GM12874 (cell line): ENCODE measurements at regions not wholly inside any gene's neighbourhood (a gene's known extent, or its start where the extent isn't known, plus 50 kb on each side); places are given as distances from the start of the nearest gene placed in this dataset.

Experiments
- CTCF ChIP-seq: IDR thresholded peaks from 2 replicates; pipeline ENCODE4 v1.5.1; 2011; ENCODE audit warnings: low read depth, mild to moderate bottlenecking, control low read depth, low read length, moderate library complexity; ENCODE audit not compliant: insufficient read depth

- TF ChIP-seq CTCF: no peak
These were observed 706.4 kb upstream of the SLC10A2 start for GRCh38 chr13:103772576-103772975.

- TF ChIP-seq CTCF: no peak
These were observed 696.3 kb upstream of the SLC10A2 start for GRCh38 chr13:103762523-103762922.

GRCh38 chr13:103759361-103759760 lies 693.1 kb upstream of the SLC10A2 start:
- no peak for TF ChIP-seq CTCF

GRCh38 chr13:103758222-103758621 lies 692.0 kb upstream of the SLC10A2 start:
- no peak for TF ChIP-seq CTCF

- TF ChIP-seq CTCF: no peak
These were observed 691.1 kb upstream of the SLC10A2 start for GRCh38 chr13:103757361-103757760.

- TF ChIP-seq CTCF: no peak
These were observed 688.6 kb upstream of the SLC10A2 start for GRCh38 chr13:103754783-103755182.

- no peak for TF ChIP-seq CTCF
These were observed 668.6 kb upstream of the SLC10A2 start for GRCh38 chr13:103734837-103735236.

GRCh38 chr13:103731959-103732358 lies 665.7 kb upstream of the SLC10A2 start:
- TF ChIP-seq CTCF: no peak
